Keratinocyte (primary cell): ENCODE measurements at regions not wholly inside any gene's neighbourhood (a gene's known extent, or its start where the extent isn't known, plus 50 kb on each side); places are given as distances from the start of the nearest gene placed in this dataset.

Source experiments
- DNase-seq: peaks from one replicate; pipeline ENCODE4 v3.0.0-alpha.2; 2011; ENCODE audit warnings: low read depth, missing footprints, low spot score
- FAIRE-seq: peaks from 2 replicates; lab custom pipeline; 2011; peaks lifted over from hg19 to GRCh38; lab: Jason Lieb, UNC
- H2AFZ ChIP-seq: 2 replicates; pipeline ENCODE4 v1.6.0; 2012; ENCODE audit warnings: low read length, control low read depth, inconsistent platforms; ENCODE audit not compliant: control insufficient read depth
- H3K27ac ChIP-seq: 2 replicates; pipeline ENCODE4 v1.5.1; 2011; ENCODE audit warnings: low read length; ENCODE audit not compliant: control insufficient read depth, insufficient read depth
- H3K27me3 ChIP-seq: 3 replicates; pipeline ENCODE4 v1.6.0; 2011; ENCODE audit warnings: low read length; ENCODE audit not compliant: control insufficient read depth, insufficient read depth; ENCODE audit errors: extremely low read depth
- H3K36me3 ChIP-seq, 2 experiments: 2 replicates in 1 of 2; 3 replicates in 1 of 2; pipeline ENCODE4 v1.5.1; 2011; ENCODE audit warnings: low read length in 2 of 2, mild to moderate bottlenecking in 1 of 2; ENCODE audit not compliant: control insufficient read depth in 2 of 2, insufficient read depth in 2 of 2; ENCODE audit errors: extremely low read depth in 1 of 2
- H3K4me1 ChIP-seq: 3 replicates; pipeline ENCODE4 v1.5.1; 2011; ENCODE audit warnings: low read length; ENCODE audit not compliant: control insufficient read depth, insufficient read depth; ENCODE audit errors: extremely low read depth
- H3K4me2 ChIP-seq: 3 replicates; pipeline ENCODE4 v1.6.0; 2011; ENCODE audit warnings: low read depth, low read length; ENCODE audit not compliant: control insufficient read depth, insufficient read depth; ENCODE audit errors: extremely low read depth
- H3K4me3 ChIP-seq, 3 experiments: fragments of 200-600 bp in 1 of 3; sonication (generic) in 1 of 3; 2 replicates in 2 of 3; 3 replicates in 1 of 3; pipeline ENCODE4 v1.5.1; 2011 to 2016; ENCODE audit warnings: low read length in 3 of 3, mild to moderate bottlenecking in 3 of 3, control low read depth in 2 of 3, inconsistent platforms in 1 of 3, low read depth in 1 of 3, mixed read lengths in 1 of 3, mixed run types in 1 of 3, moderate library complexity in 1 of 3; ENCODE audit not compliant: control insufficient read depth in 2 of 3, insufficient read depth in 2 of 3; ENCODE audit errors: extremely low read depth in 1 of 3
- H3K79me2 ChIP-seq: 2 replicates; pipeline ENCODE4 v1.6.0; 2012; ENCODE audit warnings: low read length; ENCODE audit not compliant: control insufficient read depth, insufficient read depth
- H3K9ac ChIP-seq: 3 replicates; pipeline ENCODE4 v1.6.0; 2011; ENCODE audit warnings: low read length; ENCODE audit not compliant: control insufficient read depth, insufficient read depth; ENCODE audit errors: extremely low read depth
- H3K9me1 ChIP-seq: 3 replicates; pipeline ENCODE4 v1.6.0; 2011; ENCODE audit warnings: low read length; ENCODE audit not compliant: control insufficient read depth, insufficient read depth; ENCODE audit errors: extremely low read depth
- H3K9me3 ChIP-seq: 2 replicates; pipeline ENCODE4 v1.5.1; 2012; ENCODE audit warnings: low read depth, low read length; ENCODE audit not compliant: control insufficient read depth
- H4K20me1 ChIP-seq: 3 replicates; pipeline ENCODE4 v1.6.0; 2011; ENCODE audit warnings: low read length; ENCODE audit not compliant: control insufficient read depth, insufficient read depth; ENCODE audit errors: extremely low read depth
- CTCF ChIP-seq, 3 experiments: IDR thresholded peaks in 1 of 3; conservative IDR thresholded peaks in 1 of 3; optimal IDR thresholded peaks in 1 of 3; 2 replicates in 2 of 3; 3 replicates in 1 of 3; pipeline versions ENCODE3 to v1.5.1; 2011; ENCODE audit warnings: low read length in 3 of 3, mild to moderate bottlenecking in 3 of 3, moderate library complexity in 2 of 3, control low read depth in 1 of 3, inconsistent platforms in 1 of 3; ENCODE audit not compliant: insufficient read depth in 2 of 3; ENCODE audit errors: extremely low read depth in 1 of 3
- EZH2 ChIP-seq: IDR thresholded peaks from one replicate; pipeline ENCODE4 v1.6.1; 2012; ENCODE audit warnings: inconsistent platforms, mild to moderate bottlenecking, low read length, moderate library complexity
- dilution Hi-C: fragments of 300-500 bp; cut with MboI; formaldehyde crosslinking; loops from one replicate; pipeline ENCODE4 v1.7.0; 2020; ENCODE audit warnings: low sequenced_read_pairs; ENCODE audit not compliant: extremely low pct_ligation_motif_present

GRCh38 chr6:144447472-144447871, 162.3 kb downstream of the UTRN start:
- dilution Hi-C loops = no loop called here
- no peak for DNase-seq

GRCh38 chr6:144449218-144449617, 164.1 kb downstream of the UTRN start:
- peaks cover 0 to 3% of the 10 kb centered on the region in 2 experiments for H3K36me3 ChIP-seq
- H3K4me3 ChIP-seq = no peak overlapping the region
- no peaks in the 10 kb centered on the region for H3K4me1 ChIP-seq
- dilution Hi-C loops = no loop called here
- H4K20me1 ChIP-seq = no peaks in the 10 kb centered on the region
- no peak overlapping the region for H2AFZ ChIP-seq
- TF ChIP-seq EZH2 (no peak), CTCF (optimal IDR thresholded peaks at IDR 0.05 in 1 of 3, IDR thresholded peaks at IDR 0.05 in 1 of 3, conservative IDR thresholded peaks at IDR 0.05 in 1 of 3; ENCODE audit: extremely low read depth in 1 of 3, insufficient read depth in 2 of 3, low read length in 3 of 3) (no peak)
- H3K79me2 ChIP-seq = no peaks in the 10 kb centered on the region
- H3K9me3 ChIP-seq = no peaks in the 10 kb centered on the region
- no peaks in the 10 kb centered on the region for H3K9me1 ChIP-seq
- H3K27ac ChIP-seq = no peak overlapping the region
- no peak overlapping the region for H3K9ac ChIP-seq
- H3K4me2 ChIP-seq = no peak overlapping the region
- H3K27me3 ChIP-seq = no peaks in the 10 kb centered on the region
- no peak for DNase-seq
- FAIRE-seq = no peak

More at GRCh38 chr6:144447472-144447871, 162.3 kb downstream of the UTRN start:
- H4K20me1 ChIP-seq = no peaks in the 10 kb centered on the region
- H2AFZ ChIP-seq = no peak overlapping the region
- FAIRE-seq = peak; percentile 89
- no peaks in the 10 kb centered on the region for H3K27me3 ChIP-seq
- H3K4me1 ChIP-seq = no peaks in the 10 kb centered on the region
- H3K4me2 ChIP-seq = no peak overlapping the region
- H3K9ac ChIP-seq = no peak overlapping the region
- peaks cover 0 to 5% of the 10 kb centered on the region in 2 experiments for H3K36me3 ChIP-seq
- H3K4me3 ChIP-seq = no peak overlapping the region
- H3K9me1 ChIP-seq = no peaks in the 10 kb centered on the region
- no peaks in the 10 kb centered on the region for H3K9me3 ChIP-seq
- no peak overlapping the region for H3K27ac ChIP-seq
- no peaks in the 10 kb centered on the region for H3K79me2 ChIP-seq
- TF ChIP-seq EZH2 (no peak), CTCF (optimal IDR thresholded peaks at IDR 0.05 in 1 of 3, IDR thresholded peaks at IDR 0.05 in 1 of 3, conservative IDR thresholded peaks at IDR 0.05 in 1 of 3; ENCODE audit: extremely low read depth in 1 of 3, insufficient read depth in 2 of 3, low read length in 3 of 3) (no peak)
